GM12864 (cell line): ENCODE measurements at regions not wholly inside any gene's neighbourhood (a gene's known extent, or its start where the extent isn't known, plus 50 kb on each side); places are given as distances from the start of the nearest gene placed in this dataset.

Experiments
- DNase-seq: peaks from one replicate; pipeline ENCODE4 v3.0.0-alpha.2; 2011; ENCODE audit warnings: low read depth
- H3K4me3 ChIP-seq: 2 replicates; pipeline ENCODE4 v1.5.1; 2011; ENCODE audit warnings: mild to moderate bottlenecking, low read depth, low read length, control low read depth
- TF ChIP-seq, protein P1 (sequence below): IDR thresholded peaks from 2 replicates; pipeline ENCODE4 v1.5.1; 2011; ENCODE audit warnings: low read depth, mild to moderate bottlenecking, moderate library complexity, low read length, control low read depth, inconsistent platforms; ENCODE audit errors: missing control alignments

DNA sequence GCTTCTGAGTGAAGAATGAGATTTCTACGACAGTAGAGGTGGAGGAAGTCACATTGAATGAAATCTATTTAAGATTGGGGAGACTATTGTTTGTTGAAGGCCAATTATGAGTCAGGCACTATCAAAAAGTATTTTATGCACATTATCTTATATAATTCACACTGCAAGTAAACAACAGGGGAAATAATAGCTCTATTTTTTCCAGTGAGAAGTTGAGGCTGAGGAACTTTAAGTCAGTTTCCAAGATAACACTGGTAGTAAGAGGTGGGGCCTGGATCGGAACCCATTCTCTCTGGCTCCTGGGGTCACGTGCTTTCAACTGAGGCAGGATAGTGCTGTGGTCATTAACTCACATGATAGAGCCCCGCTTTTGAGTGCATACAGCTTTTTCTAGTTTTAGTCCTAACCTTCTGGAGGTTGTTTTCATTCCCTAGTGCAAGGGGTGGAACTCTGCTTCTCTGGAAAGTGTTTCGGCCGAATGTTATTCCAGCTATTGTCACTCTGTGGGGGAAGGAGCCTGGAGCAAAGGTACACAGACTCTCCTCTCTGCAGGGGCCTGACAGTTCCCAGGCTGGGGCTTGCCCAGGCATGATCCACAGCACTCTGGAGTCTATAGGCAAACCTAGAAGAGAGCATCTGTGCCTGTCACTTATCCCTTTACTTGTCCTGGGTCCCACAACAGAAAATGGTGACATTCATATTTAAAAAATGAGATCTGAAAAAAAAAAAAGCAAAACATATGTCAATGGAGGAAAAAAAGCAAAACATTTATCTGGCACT lies 352.4 kb upstream of the ACTBL2 start:
- TF ChIP-seq, protein P1, sequence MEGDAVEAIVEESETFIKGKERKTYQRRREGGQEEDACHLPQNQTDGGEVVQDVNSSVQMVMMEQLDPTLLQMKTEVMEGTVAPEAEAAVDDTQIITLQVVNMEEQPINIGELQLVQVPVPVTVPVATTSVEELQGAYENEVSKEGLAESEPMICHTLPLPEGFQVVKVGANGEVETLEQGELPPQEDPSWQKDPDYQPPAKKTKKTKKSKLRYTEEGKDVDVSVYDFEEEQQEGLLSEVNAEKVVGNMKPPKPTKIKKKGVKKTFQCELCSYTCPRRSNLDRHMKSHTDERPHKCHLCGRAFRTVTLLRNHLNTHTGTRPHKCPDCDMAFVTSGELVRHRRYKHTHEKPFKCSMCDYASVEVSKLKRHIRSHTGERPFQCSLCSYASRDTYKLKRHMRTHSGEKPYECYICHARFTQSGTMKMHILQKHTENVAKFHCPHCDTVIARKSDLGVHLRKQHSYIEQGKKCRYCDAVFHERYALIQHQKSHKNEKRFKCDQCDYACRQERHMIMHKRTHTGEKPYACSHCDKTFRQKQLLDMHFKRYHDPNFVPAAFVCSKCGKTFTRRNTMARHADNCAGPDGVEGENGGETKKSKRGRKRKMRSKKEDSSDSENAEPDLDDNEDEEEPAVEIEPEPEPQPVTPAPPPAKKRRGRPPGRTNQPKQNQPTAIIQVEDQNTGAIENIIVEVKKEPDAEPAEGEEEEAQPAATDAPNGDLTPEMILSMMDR = no peak
- no peak overlapping the region for H3K4me3 ChIP-seq
- DNase-seq = no peak

DNA sequence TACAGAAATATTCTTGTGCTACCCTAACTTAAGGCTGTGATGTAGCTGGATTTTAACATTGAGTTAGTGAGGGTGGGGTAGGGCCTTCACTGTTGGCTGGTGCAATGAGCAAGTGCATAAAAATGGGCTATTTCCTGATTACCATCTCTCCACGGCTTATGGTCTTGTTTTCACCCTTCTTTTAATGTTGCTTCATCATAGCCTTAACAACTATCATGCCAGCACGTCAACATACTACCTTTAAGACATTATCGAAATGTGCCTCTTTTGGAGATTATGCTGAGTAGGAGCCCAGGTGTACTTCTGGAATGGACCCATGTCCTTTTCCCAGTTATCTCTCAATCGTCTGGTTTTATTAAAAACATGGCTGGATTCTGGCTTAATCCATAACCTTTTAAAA lies 350.9 kb upstream of the ACTBL2 start:
- H3K4me3 ChIP-seq = no peak overlapping the region
- DNase-seq = no peak
- TF ChIP-seq, protein P1 = no peak

DNA sequence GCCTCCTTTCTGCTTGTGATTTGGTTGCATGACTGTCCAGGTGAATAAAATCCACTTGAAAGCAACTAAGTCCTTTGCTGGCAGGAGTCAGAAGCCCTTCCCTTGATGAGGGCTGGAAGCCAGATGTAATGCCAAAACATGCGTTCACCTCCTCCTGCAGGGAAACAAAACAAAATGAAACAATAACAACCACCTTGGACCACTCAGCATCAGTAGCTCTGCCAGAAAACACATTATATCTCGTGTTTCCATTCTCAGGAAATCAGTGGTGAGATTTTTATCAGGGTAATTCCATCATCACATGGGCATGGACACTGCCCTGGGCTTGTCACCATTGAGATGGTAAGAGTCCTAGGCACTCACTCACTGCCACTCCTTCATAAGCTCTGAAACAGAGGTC lies 350.3 kb upstream of the ACTBL2 start:
- H3K4me3 ChIP-seq = no peak overlapping the region
- no peak for DNase-seq
- TF ChIP-seq, protein P1 = no peak

DNA sequence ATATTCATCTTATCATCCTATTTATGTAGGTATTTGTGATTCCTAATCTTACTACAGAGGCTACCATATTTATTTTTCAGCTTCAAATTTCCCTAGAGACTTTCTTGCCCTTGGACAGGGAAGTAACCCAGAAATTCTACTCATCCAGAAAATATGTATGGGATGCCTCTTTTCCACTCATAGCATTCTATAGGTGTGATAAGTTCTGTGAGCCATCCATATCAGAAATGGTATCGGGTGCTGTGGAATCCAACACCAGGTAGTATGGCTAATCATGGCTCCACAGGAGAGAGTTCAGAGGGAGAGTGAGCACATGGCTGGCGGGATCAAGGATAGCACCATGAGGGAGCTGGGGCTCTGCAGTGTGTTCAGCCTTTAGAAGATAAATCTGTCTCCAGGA lies 349.3 kb upstream of the ACTBL2 start:
- no peak for DNase-seq
- no peak overlapping the region for H3K4me3 ChIP-seq
- TF ChIP-seq, protein P1 = no peak

DNA sequence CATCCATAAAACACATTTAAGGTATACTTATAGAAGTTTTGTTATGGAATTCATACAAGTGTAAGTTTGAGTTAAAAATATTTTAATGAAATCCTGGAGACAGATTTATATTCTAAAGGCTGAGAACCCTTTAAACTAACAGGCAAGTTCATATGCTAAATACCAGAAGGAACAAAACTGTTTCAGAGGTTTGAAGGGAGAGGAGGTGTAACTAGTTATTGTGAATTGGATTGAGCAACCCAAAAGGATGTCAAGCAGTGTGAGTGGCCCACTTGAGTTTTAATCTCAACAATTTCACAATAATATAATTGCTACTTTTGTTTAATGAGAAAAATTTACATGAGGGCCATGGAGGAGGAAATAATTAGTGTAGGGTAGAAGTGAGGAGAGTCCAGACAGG lies 348.5 kb upstream of the ACTBL2 start:
- no peak for DNase-seq
- no peak overlapping the region for H3K4me3 ChIP-seq
- TF ChIP-seq, protein P1 = no peak

DNA sequence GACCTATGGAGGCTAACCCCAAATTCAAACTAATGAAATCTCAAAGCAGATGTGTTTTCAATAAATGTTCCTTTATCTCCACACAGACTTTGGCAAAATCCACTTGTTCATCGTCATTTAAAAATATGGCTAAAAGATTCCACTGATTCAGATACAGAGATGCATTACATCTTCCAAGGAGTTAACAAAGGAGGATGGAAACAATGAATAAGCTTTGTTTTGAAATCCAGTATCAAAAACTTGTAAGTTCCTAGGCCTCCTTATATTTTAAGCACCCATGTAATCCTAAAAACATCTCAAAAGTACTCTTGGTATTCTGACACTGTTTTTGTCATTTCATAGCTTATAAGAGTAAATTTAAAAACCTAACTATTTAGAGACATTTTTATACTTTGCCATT lies 345.6 kb upstream of the ACTBL2 start:
- TF ChIP-seq, protein P1 = no peak
- no peak for DNase-seq
- H3K4me3 ChIP-seq = no peak overlapping the region
